ENCODE measurements at regions not wholly inside any gene's neighbourhood (a gene's known extent, or its start where the extent isn't known, plus 50 kb on each side); places are given as distances from the start of the nearest gene placed in this dataset.

- TF ChIP-seq ATF3 (IDR thresholded peaks at IDR 0.05; ENCODE audit: insufficient read depth, low read depth, low read length) (no peak), SP1 (IDR thresholded peaks at IDR 0.05; ENCODE audit: low read depth, low read length) (no peak)
These were observed 188.0 kb downstream of the PMP22 start (continued) for GRCh38 chr17:15076991-15077663.

Measured in H1 (cell line).